Ishikawa (cell line): ENCODE measurements at regions not wholly inside any gene's neighbourhood (a gene's known extent, or its start where the extent isn't known, plus 50 kb on each side); places are given as distances from the start of the nearest gene placed in this dataset.

ENCODE experiments used
- CEBPB ChIP-seq: IDR thresholded peaks from 2 replicates; pipeline ENCODE4 v1.6.1; 2012
- CREB1 ChIP-seq: IDR thresholded peaks from 2 replicates; pipeline ENCODE4 v1.6.1; 2012; ENCODE audit warnings: low read depth
- EGR1 ChIP-seq: IDR thresholded peaks from 2 replicates; pipeline ENCODE4 v1.6.1; 2012
- EP300 ChIP-seq: IDR thresholded peaks from 2 replicates; pipeline ENCODE4 v1.6.1; 2012; ENCODE audit warnings: borderline replicate concordance
- FOXM1 ChIP-seq: IDR thresholded peaks from 2 replicates; pipeline ENCODE4 v1.6.1; 2012; ENCODE audit warnings: low read depth, borderline replicate concordance
- NFIC ChIP-seq: IDR thresholded peaks from 2 replicates; pipeline ENCODE4 v1.6.1; 2012
- RAD21 ChIP-seq: IDR thresholded peaks from 2 replicates; pipeline ENCODE4 v1.6.1; 2012; ENCODE audit warnings: low read depth
- TAF1 ChIP-seq: IDR thresholded peaks from 2 replicates; pipeline ENCODE4 v1.6.1; 2012; ENCODE audit warnings: low read depth, mild to moderate bottlenecking
- TCF12 ChIP-seq: IDR thresholded peaks from 2 replicates; pipeline ENCODE4 v1.6.1; 2012; ENCODE audit warnings: low read depth
- TEAD4 ChIP-seq: IDR thresholded peaks from 2 replicates; pipeline ENCODE4 v1.6.1; 2012
- YY1 ChIP-seq: IDR thresholded peaks from 2 replicates; pipeline ENCODE4 v1.6.1; 2012; ENCODE audit warnings: low read depth
- ZBTB7A ChIP-seq: IDR thresholded peaks from 2 replicates; pipeline ENCODE4 v1.6.1; 2012; ENCODE audit warnings: low read depth
- TF ChIP-seq, protein P1 (sequence below): IDR thresholded peaks from 2 replicates; pipeline ENCODE4 v1.6.1; 2012; ENCODE audit warnings: low read depth, mild to moderate bottlenecking
- TF ChIP-seq, protein P2 (sequence below): IDR thresholded peaks from 2 replicates; pipeline ENCODE4 v1.6.1; 2012
- TF ChIP-seq, protein P3 (sequence below): IDR thresholded peaks from 2 replicates; pipeline ENCODE4 v1.6.1; 2012

DNA sequence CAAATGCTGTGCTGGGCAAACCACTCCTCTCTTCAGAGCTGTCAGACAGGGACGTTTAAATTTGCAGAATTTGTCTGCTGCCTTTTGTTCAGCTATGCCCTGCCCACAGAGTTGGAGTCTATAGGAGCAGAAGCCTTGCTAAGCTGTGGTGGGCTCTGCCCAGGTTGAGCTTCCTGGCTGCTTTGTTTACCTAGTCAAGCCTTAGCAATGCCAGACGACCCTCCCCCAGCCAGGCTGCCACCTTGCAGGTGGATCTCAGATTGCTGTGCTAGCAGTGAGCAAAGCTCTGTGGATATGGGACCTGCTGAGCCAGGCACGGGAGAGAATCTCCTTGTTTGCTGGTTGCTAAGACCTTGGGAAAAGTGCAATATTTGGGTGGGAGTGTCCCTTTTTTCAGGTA is 314.9 kb downstream of the NNT start:
- TF ChIP-seq, protein P1, sequence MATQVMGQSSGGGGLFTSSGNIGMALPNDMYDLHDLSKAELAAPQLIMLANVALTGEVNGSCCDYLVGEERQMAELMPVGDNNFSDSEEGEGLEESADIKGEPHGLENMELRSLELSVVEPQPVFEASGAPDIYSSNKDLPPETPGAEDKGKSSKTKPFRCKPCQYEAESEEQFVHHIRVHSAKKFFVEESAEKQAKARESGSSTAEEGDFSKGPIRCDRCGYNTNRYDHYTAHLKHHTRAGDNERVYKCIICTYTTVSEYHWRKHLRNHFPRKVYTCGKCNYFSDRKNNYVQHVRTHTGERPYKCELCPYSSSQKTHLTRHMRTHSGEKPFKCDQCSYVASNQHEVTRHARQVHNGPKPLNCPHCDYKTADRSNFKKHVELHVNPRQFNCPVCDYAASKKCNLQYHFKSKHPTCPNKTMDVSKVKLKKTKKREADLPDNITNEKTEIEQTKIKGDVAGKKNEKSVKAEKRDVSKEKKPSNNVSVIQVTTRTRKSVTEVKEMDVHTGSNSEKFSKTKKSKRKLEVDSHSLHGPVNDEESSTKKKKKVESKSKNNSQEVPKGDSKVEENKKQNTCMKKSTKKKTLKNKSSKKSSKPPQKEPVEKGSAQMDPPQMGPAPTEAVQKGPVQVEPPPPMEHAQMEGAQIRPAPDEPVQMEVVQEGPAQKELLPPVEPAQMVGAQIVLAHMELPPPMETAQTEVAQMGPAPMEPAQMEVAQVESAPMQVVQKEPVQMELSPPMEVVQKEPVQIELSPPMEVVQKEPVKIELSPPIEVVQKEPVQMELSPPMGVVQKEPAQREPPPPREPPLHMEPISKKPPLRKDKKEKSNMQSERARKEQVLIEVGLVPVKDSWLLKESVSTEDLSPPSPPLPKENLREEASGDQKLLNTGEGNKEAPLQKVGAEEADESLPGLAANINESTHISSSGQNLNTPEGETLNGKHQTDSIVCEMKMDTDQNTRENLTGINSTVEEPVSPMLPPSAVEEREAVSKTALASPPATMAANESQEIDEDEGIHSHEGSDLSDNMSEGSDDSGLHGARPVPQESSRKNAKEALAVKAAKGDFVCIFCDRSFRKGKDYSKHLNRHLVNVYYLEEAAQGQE = no peak
- TF ChIP-seq, protein P2, sequence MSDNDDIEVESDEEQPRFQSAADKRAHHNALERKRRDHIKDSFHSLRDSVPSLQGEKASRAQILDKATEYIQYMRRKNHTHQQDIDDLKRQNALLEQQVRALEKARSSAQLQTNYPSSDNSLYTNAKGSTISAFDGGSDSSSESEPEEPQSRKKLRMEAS = no peak
- TF ChIP-seq YY1 = no peak
- TF ChIP-seq CREB1 = no peak
- TF ChIP-seq TCF12 = no peak
- TF ChIP-seq EP300 = no peak
- no peak for TF ChIP-seq EGR1
- TF ChIP-seq CEBPB = no peak
- TF ChIP-seq, protein P3, sequence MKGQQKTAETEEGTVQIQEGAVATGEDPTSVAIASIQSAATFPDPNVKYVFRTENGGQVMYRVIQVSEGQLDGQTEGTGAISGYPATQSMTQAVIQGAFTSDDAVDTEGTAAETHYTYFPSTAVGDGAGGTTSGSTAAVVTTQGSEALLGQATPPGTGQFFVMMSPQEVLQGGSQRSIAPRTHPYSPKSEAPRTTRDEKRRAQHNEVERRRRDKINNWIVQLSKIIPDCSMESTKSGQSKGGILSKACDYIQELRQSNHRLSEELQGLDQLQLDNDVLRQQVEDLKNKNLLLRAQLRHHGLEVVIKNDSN = no peak
- no peak for TF ChIP-seq FOXM1
- TF ChIP-seq NFIC = no peak
- TF ChIP-seq ZBTB7A = no peak
- TF ChIP-seq TEAD4 = no peak
- no peak for TF ChIP-seq RAD21
- no peak for TF ChIP-seq TAF1

DNA sequence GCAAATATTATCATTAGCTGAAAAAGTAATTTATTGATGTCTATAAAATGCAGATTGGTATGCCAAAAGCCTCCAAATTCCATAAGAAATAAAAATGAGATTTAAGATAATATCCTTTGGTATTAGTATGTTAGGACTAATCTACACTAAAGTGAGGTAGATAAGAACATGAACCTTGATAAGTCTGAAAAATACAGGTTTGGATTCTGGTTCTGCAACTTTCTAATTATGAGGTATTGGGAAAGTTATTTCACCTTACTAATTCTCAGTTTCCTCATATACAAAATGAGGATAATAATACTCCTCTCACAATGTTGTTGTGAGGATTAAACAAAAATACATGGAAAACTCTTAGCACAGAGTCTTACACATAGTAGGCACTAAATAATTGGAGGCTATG is 300.1 kb downstream of the NNT start:
- TF ChIP-seq, protein P2 = no peak
- TF ChIP-seq CEBPB (no peak), TAF1 (no peak), YY1 (no peak), EGR1 (no peak), FOXM1 (no peak), TCF12 (no peak), ZBTB7A (no peak), EP300 (no peak), TEAD4 (no peak), RAD21 (no peak), NFIC (no peak), CREB1 (no peak)
- TF ChIP-seq, protein P3 = no peak
- TF ChIP-seq, protein P1 = no peak

DNA sequence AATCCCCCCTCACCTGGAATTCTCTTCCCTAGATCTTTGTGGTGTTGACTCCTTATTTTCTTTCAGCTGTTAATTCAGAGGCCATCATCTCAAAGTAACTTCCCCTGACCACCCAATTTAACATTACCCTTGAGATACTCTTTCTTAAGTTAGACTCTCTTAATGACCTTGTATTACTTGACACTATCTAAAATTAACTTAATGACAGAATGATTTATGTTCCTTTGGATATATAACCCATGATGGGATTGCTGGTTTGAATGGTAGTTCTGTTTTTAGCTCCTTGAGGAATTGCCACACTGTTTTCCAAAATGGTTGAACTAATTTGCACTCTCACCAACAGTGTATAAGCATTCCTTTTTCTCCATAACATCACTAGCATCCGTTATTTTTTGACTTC is 298.0 kb downstream of the NNT start:
- TF ChIP-seq TEAD4 (no peak), EGR1 (no peak), ZBTB7A (no peak), TCF12 (no peak), CEBPB (no peak), YY1 (no peak), FOXM1 (no peak), NFIC (no peak), EP300 (no peak), CREB1 (no peak), TAF1 (no peak), RAD21 (no peak)
- TF ChIP-seq, protein P1 = no peak
- TF ChIP-seq, protein P2 = no peak
- TF ChIP-seq, protein P3 = no peak

DNA sequence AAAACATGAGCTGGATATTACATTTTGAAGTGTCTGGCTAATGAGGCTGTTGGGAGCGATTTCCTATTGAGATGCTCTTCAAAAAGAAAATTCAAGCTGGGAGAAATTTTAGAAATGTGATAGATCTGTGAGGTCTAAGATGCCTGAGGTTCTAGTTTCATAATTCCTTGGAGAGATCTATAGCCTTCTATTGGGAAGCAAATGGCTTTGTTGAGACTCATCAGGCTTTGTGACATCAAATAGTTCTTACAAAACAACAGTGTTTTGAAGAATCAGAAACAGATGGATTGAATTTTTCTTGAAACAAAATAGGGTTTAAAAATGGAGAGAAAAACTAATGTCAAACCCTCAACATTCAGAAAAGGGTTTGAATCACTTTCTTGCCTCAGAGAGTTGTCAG is 292.9 kb downstream of the NNT start:
- TF ChIP-seq NFIC = no peak
- TF ChIP-seq CREB1 = no peak
- TF ChIP-seq RAD21 = no peak
- no peak for TF ChIP-seq FOXM1
- TF ChIP-seq EGR1 = no peak
- no peak for TF ChIP-seq CEBPB
- TF ChIP-seq, protein P3 = no peak
- TF ChIP-seq, protein P2 = no peak
- TF ChIP-seq EP300 = no peak
- TF ChIP-seq, protein P1 = no peak
- no peak for TF ChIP-seq TAF1
- no peak for TF ChIP-seq TCF12
- TF ChIP-seq TEAD4 = no peak
- TF ChIP-seq ZBTB7A = no peak
- no peak for TF ChIP-seq YY1
